ENCODE measurements at regions not wholly inside any gene's neighbourhood (a gene's known extent, or its start where the extent isn't known, plus 50 kb on each side); places are given as distances from the start of the nearest gene placed in this dataset.

GRCh38 chr2:175621821-175622220 is 380.2 kb downstream of the LNPK start:
- Histone ChIP-seq H2BK12ac (ENCODE audit: low read depth, low read length) (no peak overlapping the region), H2BK15ac (ENCODE audit: low read length) (no peak overlapping the region), H3K14ac (ENCODE audit: insufficient read length) (no peak overlapping the region), H4K8ac (ENCODE audit: extremely low read depth, insufficient read depth, low read length) (no peak overlapping the region), H3K79me1 (ENCODE audit: low read depth, low read length) (no peaks in the 10 kb centered on the region), H2AK5ac (ENCODE audit: low read depth, low read length) (no peak overlapping the region), H4K5ac (ENCODE audit: insufficient read length, low read depth, low read length) (no peak overlapping the region), H2BK20ac (ENCODE audit: low read length) (no peak overlapping the region), H3K23ac (ENCODE audit: insufficient read length) (no peak overlapping the region), H2BK5ac (ENCODE audit: low read depth, low read length) (no peak overlapping the region), H3K9me3 (ENCODE audit: insufficient read depth in 2 of 2, low read depth in 1 of 2, low read length in 1 of 2) (no peaks in the 10 kb centered on the region), H4K91ac (replicated peaks; ENCODE audit: insufficient read length, low read length) (no peak overlapping the region), H3K27ac (ENCODE audit: low read depth, low read length) (no peak overlapping the region), H3K9ac (replicated peaks in 1 of 4; ENCODE audit: extremely low read depth in 1 of 4, low read depth in 3 of 4, low read length in 3 of 4) (no peak overlapping the region), H2AFZ (ENCODE audit: low read length) (no peak overlapping the region), H3K4me3 (ENCODE audit: extremely low read depth in 1 of 4, insufficient read depth in 2 of 4, low read depth in 3 of 4, low read length in 4 of 4) (no peak overlapping the region), H4K20me1 (replicated peaks in 1 of 2; ENCODE audit: control insufficient read depth in 1 of 2, insufficient read depth in 2 of 2, low read length in 2 of 2) (no peaks in the 10 kb centered on the region), H3K4me1 (replicated peaks in 1 of 4; ENCODE audit: control insufficient read depth in 3 of 4, insufficient read depth in 4 of 4, low read length in 3 of 4) (no peaks in the 10 kb centered on the region; a peak in 1 of 7 replicates), H2BK120ac (replicated peaks; ENCODE audit: low read depth, low read length) (no peak overlapping the region), H3K4ac (replicated peaks; ENCODE audit: insufficient read length, low read depth, low read length) (no peak overlapping the region), H3K18ac (ENCODE audit: extremely low read depth, low read length) (no peak overlapping the region), H3K56ac (replicated peaks; ENCODE audit: insufficient read length, low read depth, low read length) (no peak overlapping the region), H3K4me2 (ENCODE audit: insufficient read depth in 1 of 2, low read depth in 2 of 2, low read length in 2 of 2) (no peak overlapping the region), H3K79me2 (ENCODE audit: control insufficient read depth in 1 of 2, insufficient read depth in 2 of 2, low read length in 2 of 2) (no peaks in the 10 kb centered on the region), H3K23me2 (ENCODE audit: low read depth, low read length) (no peaks in the 10 kb centered on the region), H3K36me3 (ENCODE audit: control insufficient read depth in 2 of 4, insufficient read depth in 4 of 4, low read length in 3 of 4) (no peaks in the 10 kb centered on the region), H3K27me3 (replicated peaks in 1 of 4; ENCODE audit: control insufficient read depth in 3 of 4, extremely low read depth in 1 of 4, insufficient read depth in 3 of 4, low read length in 3 of 4) (no peaks in the 10 kb centered on the region; a peak in 1 of 7 replicates)
- CTCF ChIA-PET (ENCODE audit: partially characterized antibody) = interaction anchor here (0.6 to 2.5 kb wide), 12 partner anchors 8 to 256 kb away, joined by 3 to 8 read pairs (median 3); no protein-coding TSS in a partner anchor
- DNase-seq (ENCODE audit: low read depth in 1 of 2, low spot score in 2 of 2) = no peak
- POLR2A ChIA-PET (ENCODE audit: partially characterized antibody) = no interaction called here
- TF ChIP-seq SAP30 (IDR thresholded peaks at IDR 0.05; ENCODE audit: insufficient read depth, insufficient replicate concordance, low read length) (no peak), CHD2 (IDR thresholded peaks at IDR 0.05; ENCODE audit: low read length) (no peak), BRCA1 (IDR thresholded peaks at IDR 0.05; ENCODE audit: low read depth, low read length) (no peak), E2F6 (IDR thresholded peaks at IDR 0.05) (no peak), EGR1 (IDR thresholded peaks at IDR 0.05; ENCODE audit: borderline replicate concordance, low read depth, low read length) (no peak), RXRA (IDR thresholded peaks at IDR 0.05; ENCODE audit: insufficient read depth, low read depth, low read length) (no peak), CTCF (IDR thresholded peaks at IDR 0.05; ENCODE audit: control extremely low read depth in 1 of 3, insufficient read depth in 1 of 3, low read depth in 1 of 3, low read length in 3 of 3) (peak; percentile 13 to 41 (median 27); a peak in 3 of 4 replicates), RAD21 (IDR thresholded peaks at IDR 0.05 in 1 of 2, conservative IDR thresholded peaks at IDR 0.05 in 1 of 2; ENCODE audit: low read depth in 2 of 2, low read length in 2 of 2) (peak in 1 of 2 experiments; percentile 32; a peak in 1 of 4 replicates)
- WGBS, 2 experiments (ENCODE audit: extremely low coverage in 1 of 2, insufficient coverage in 1 of 2, insufficient read length in 1 of 2, insufficient replicate concordance in 2 of 2, low coverage in 1 of 2, low lambda C conversion rate in 2 of 2, missing lambda C conversion rate in 1 of 2) = 89% methylated on average over 2 of the region's 2 CpGs; no CpG with 5 or more reads in 1 of the 2 experiments
- FAIRE-seq = no peak

Data from H1 (cell line).